Suprapubic skin (tissue), 4 donors: ENCODE measurements at regions not wholly inside any gene's neighbourhood (a gene's known extent, or its start where the extent isn't known, plus 50 kb on each side); places are given as distances from the start of the nearest gene placed in this dataset.

Experiments used
- DNase-seq, 2 donors: peaks; one replicate each; pipeline ENCODE4 v3.0.0-alpha.2; 2019; ENCODE audit warnings: low spot score in 2 of 2
- H3K27ac ChIP-seq: fragments of 200-600 bp; sonication (generic); one replicate; pipeline ENCODE4 v1.5.1; 2019
- H3K27me3 ChIP-seq: fragments of 200-600 bp; sonication (generic); one replicate; pipeline ENCODE4 v1.5.1; 2019
- H3K36me3 ChIP-seq: fragments of 200-600 bp; sonication (generic); one replicate; pipeline ENCODE4 v1.5.1; 2019
- H3K4me1 ChIP-seq: fragments of 200-600 bp; sonication (generic); one replicate; pipeline ENCODE4 v1.5.1; 2019
- H3K4me3 ChIP-seq: fragments of 200-600 bp; sonication (generic); one replicate; pipeline ENCODE4 v1.5.1; 2019; ENCODE audit warnings: mild to moderate bottlenecking
- H3K9me3 ChIP-seq: fragments of 200-600 bp; sonication (generic); one replicate; pipeline ENCODE4 v1.5.1; 2019
- CTCF ChIP-seq, 2 donors: fragments of 200-600 bp in 1 of 2; fragments of 450-650 bp in 1 of 2; sonication (generic) in 1 of 2; IDR thresholded peaks; one replicate each; pipeline ENCODE4 v1.5.1; 2016 to 2019; ENCODE audit warnings: antibody characterized with exemption in 2 of 2, mild to moderate bottlenecking in 1 of 2, moderate library complexity in 1 of 2
- EP300 ChIP-seq: sonication (generic); formaldehyde crosslinking; IDR thresholded peaks from one replicate; pipeline ENCODE4 v1.6.1; 2017; ENCODE audit warnings: antibody characterized with exemption
- POLR2A ChIP-seq, 2 donors: fragments of 450-650 bp; IDR thresholded peaks; one replicate each; pipeline ENCODE4 v1.6.1; 2017; ENCODE audit warnings: antibody characterized with exemption in 2 of 2, mild to moderate bottlenecking in 2 of 2, moderate library complexity in 2 of 2
- POLR2AphosphoS5 ChIP-seq, 3 donors: sonication (generic); formaldehyde crosslinking; IDR thresholded peaks; one replicate each; pipeline ENCODE4 v1.6.1; 2017; ENCODE audit warnings: antibody characterized with exemption in 3 of 3
- WGBS: methylation state at CpG from one replicate; pipeline ENCODE4 v1.1.5; 2018; 5-methylcytosine and 5-hydroxymethylcytosine counted together

GRCh38 chr6:37105148-37106050 lies 64.6 kb upstream of the PIM1 start:
- no peaks in the 10 kb centered on the region for H3K36me3 ChIP-seq
- no peak overlapping the region for H3K27ac ChIP-seq
- WGBS, result 86% methylated on average over 6 of the region's 6 CpGs

DNA sequence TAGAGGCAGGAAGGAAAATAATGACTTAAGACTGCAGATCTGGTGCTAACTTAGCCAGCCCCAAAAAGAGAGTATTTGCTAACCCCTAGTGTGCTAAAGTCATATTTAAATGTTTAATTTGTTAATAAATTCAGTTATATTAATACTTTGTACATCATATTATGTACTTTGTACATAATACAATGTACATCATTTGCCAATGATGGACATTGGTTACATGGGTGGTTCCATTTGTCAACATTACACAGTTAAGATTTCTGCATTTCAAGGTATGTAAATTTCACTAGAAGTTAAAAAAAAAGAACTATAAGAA lies 63.9 kb upstream of the PIM1 start:
- Histone ChIP-seq H3K9me3 (no peaks in the 10 kb centered on the region), H3K4me3 (no peak overlapping the region), H3K36me3 (no peaks in the 10 kb centered on the region), H3K4me1 (peaks cover 43% of the 10 kb centered on the region), H3K27ac (no peak overlapping the region), H3K27me3 (no peaks in the 10 kb centered on the region)
- no peak for TF ChIP-seq CTCF (IDR thresholded peaks at IDR 0.05)
- TF ChIP-seq EP300, result no peak
- TF ChIP-seq POLR2AphosphoS5 (IDR thresholded peaks at IDR 0.05), result no peak
- no peak for TF ChIP-seq POLR2A (IDR thresholded peaks at IDR 0.05)
- DNase-seq, result no peak

More at GRCh38 chr6:37105148-37106050, 64.6 kb upstream of the PIM1 start:
- DNase-seq, result no peak
- Histone ChIP-seq H3K4me1 (peaks cover 42% of the 10 kb centered on the region), H3K9me3 (no peaks in the 10 kb centered on the region), H3K27me3 (no peaks in the 10 kb centered on the region), H3K4me3 (no peak overlapping the region)
- TF ChIP-seq POLR2AphosphoS5 (IDR thresholded peaks at IDR 0.05) (no peak), POLR2A (IDR thresholded peaks at IDR 0.05) (no peak)

- TF ChIP-seq POLR2AphosphoS5 (IDR thresholded peaks at IDR 0.05) (no peak), POLR2A (IDR thresholded peaks at IDR 0.05) (no peak), CTCF (IDR thresholded peaks at IDR 0.05) (no peak), EP300 (no peak)
- 92% methylated on average over 8 of the region's 8 CpGs for WGBS
- Histone ChIP-seq H3K36me3 (no peaks in the 10 kb centered on the region), H3K27ac (no peak overlapping the region), H3K9me3 (no peaks in the 10 kb centered on the region), H3K4me1 (peaks cover 43% of the 10 kb centered on the region), H3K27me3 (no peaks in the 10 kb centered on the region), H3K4me3 (no peak overlapping the region)
- DNase-seq, result no peak
These were observed 63.4 kb upstream of the PIM1 start for GRCh38 chr6:37106554-37106953.

- no peak for TF ChIP-seq CTCF (IDR thresholded peaks at IDR 0.05)
- no peak for TF ChIP-seq EP300
- no peak for TF ChIP-seq POLR2AphosphoS5 (IDR thresholded peaks at IDR 0.05)
- no peak for TF ChIP-seq POLR2A (IDR thresholded peaks at IDR 0.05)
- H3K27ac ChIP-seq, result no peak overlapping the region
- no peak overlapping the region for H3K4me3 ChIP-seq
- no peaks in the 10 kb centered on the region for H3K9me3 ChIP-seq
- H3K36me3 ChIP-seq, result no peaks in the 10 kb centered on the region
- peaks cover 38% of the 10 kb centered on the region for H3K4me1 ChIP-seq
- no peaks in the 10 kb centered on the region for H3K27me3 ChIP-seq
- DNase-seq, result no peak
- WGBS, result 87% methylated on average over 7 of the region's 7 CpGs
These were observed 62.9 kb upstream of the PIM1 start for GRCh38 chr6:37106982-37107491.

GRCh38 chr6:37109714-37110499 lies 60.0 kb upstream of the PIM1 start:
- no peak overlapping the region for H3K4me3 ChIP-seq
- no peak for DNase-seq
- no peaks in the 10 kb centered on the region for H3K27me3 ChIP-seq
- no peaks in the 10 kb centered on the region for H3K9me3 ChIP-seq
- H3K27ac ChIP-seq, result no peak overlapping the region
- WGBS, result 67% methylated on average over 11 of the region's 13 CpGs
- no peaks in the 10 kb centered on the region for H3K36me3 ChIP-seq
- H3K4me1 ChIP-seq, result peaks cover 9% of the 10 kb centered on the region
- TF ChIP-seq POLR2AphosphoS5 (IDR thresholded peaks at IDR 0.05) (no peak), POLR2A (IDR thresholded peaks at IDR 0.05) (no peak), EP300 (no peak), CTCF (IDR thresholded peaks at IDR 0.05) (no peak)
